GM12878 (cell line): ENCODE measurements at regions not wholly inside any gene's neighbourhood (a gene's known extent, or its start where the extent isn't known, plus 50 kb on each side); places are given as distances from the start of the nearest gene placed in this dataset.

ENCODE experiments used
- ATAC-seq: fragments of 200-7000 bp; cut with Tn5 transposase; 3 replicates; pipeline ENCODE4 v1.9.1; 2020; ENCODE audit warnings: mild to moderate bottlenecking, moderate library complexity
- BruUV-seq: library from RNA; stranded (reverse); fragments of 400-500 nt; replicated peaks from 2 replicates; lab custom pipeline; 2021; lab: Mats Ljungman, UMichigan
- CTCF ChIA-PET: fragments of 300-600 bp; sonication (Branson Sonifier 250); formaldehyde crosslinking; extraction: SDS; loops from one replicate; lab custom pipeline; 2021; ENCODE audit warnings: inconsistent platforms; lab: Yijun Ruan, JAX
- POLR2A ChIA-PET: fragments of 350-600 bp; formaldehyde crosslinking; extraction: SDS; loops from one replicate; lab custom pipeline; 2021; ENCODE audit warnings: inconsistent platforms; lab: Charles Lee
- RAD21 ChIA-PET: fragments of 300-600 bp; sonication (Branson Sonifier 250); formaldehyde crosslinking; loops from one replicate; lab custom pipeline; 2023; ENCODE audit warnings: antibody characterized with exemption; ENCODE audit not compliant: unreplicated experiment; lab: Charles Lee
- SMC1A ChIA-PET: fragments of 300-600 bp; sonication (Branson Sonifier 250); formaldehyde crosslinking; loops from one replicate; lab custom pipeline; 2023; ENCODE audit not compliant: unreplicated experiment, uncharacterized antibody; lab: Charles Lee
- DNase-seq: peaks from one replicate; pipeline ENCODE4 v3.0.0-alpha.2; 2011; ENCODE audit warnings: low read depth, low spot score
- FAIRE-seq: peaks from 3 replicates; lab custom pipeline; 2011; peaks lifted over from hg19 to GRCh38; lab: Jason Lieb, UNC
- H2AFZ ChIP-seq: 2 replicates; pipeline ENCODE4 v1.6.0; 2011; ENCODE audit warnings: low read depth, low read length, control low read depth; ENCODE audit not compliant: control insufficient read depth
- H3K27ac ChIP-seq: 2 replicates; pipeline ENCODE4 v1.5.1; 2011; ENCODE audit warnings: control low read depth; ENCODE audit not compliant: control insufficient read depth, insufficient read depth
- H3K27me3 ChIP-seq, 2 experiments: replicated peaks in 1 of 2; 2 replicates each; pipeline versions ENCODE4 v1.6.0 to v1.6.1; 2011; ENCODE audit warnings: low read length in 1 of 2; ENCODE audit not compliant: control insufficient read depth in 2 of 2, insufficient read depth in 2 of 2
- H3K36me3 ChIP-seq, 2 experiments: 2 replicates each; pipeline ENCODE4 v1.5.1; 2011; ENCODE audit warnings: low read length in 1 of 2; ENCODE audit not compliant: control insufficient read depth in 2 of 2, insufficient read depth in 2 of 2
- H3K4me1 ChIP-seq: 2 replicates; pipeline ENCODE4 v1.6.1; 2011; ENCODE audit warnings: mild to moderate bottlenecking, low read length, moderate library complexity, mixed read lengths; ENCODE audit not compliant: control insufficient read depth, insufficient read depth
- H3K4me2 ChIP-seq: 2 replicates; pipeline ENCODE4 v1.6.0; 2011; ENCODE audit warnings: control low read depth; ENCODE audit not compliant: control insufficient read depth, insufficient read depth
- H3K4me3 ChIP-seq: fragments of 200-600 bp; sonication (generic); 2 replicates; pipeline ENCODE4 v1.5.1; 2016
- H3K79me2 ChIP-seq: 2 replicates; pipeline ENCODE4 v1.6.0; 2011; ENCODE audit warnings: low read length; ENCODE audit not compliant: control insufficient read depth, insufficient read depth
- H3K9ac ChIP-seq: 2 replicates; pipeline ENCODE4 v1.8.0; 2011; ENCODE audit warnings: low read length, control low read depth, mixed read lengths; ENCODE audit not compliant: control insufficient read depth, insufficient read depth
- H3K9me3 ChIP-seq: replicated peaks from 3 replicates; pipeline ENCODE4 v1.5.1; 2011; ENCODE audit warnings: mild to moderate bottlenecking, low read length; ENCODE audit not compliant: control insufficient read depth, insufficient read depth
- H4K20me1 ChIP-seq: 2 replicates; pipeline ENCODE4 v1.6.0; 2011; ENCODE audit not compliant: control insufficient read depth, insufficient read depth
- CREM ChIP-seq: IDR thresholded peaks from 2 replicates; pipeline ENCODE4 v1.6.1; 2014; ENCODE audit warnings: antibody characterized with exemption, low read depth
- EED ChIP-seq: sonication (generic); IDR thresholded peaks from 2 replicates; pipeline ENCODE4 v1.6.1; 2016; ENCODE audit warnings: antibody characterized with exemption, low read depth
- EP300 ChIP-seq, 2 experiments: fragments of 150-350 bp in 1 of 2; IDR thresholded peaks; 2 replicates each; pipeline ENCODE4 v1.6.1; 2011 to 2012; ENCODE audit warnings: low read depth in 2 of 2, low read length in 2 of 2, borderline replicate concordance in 1 of 2, improper control_type of control experiment in 1 of 2, inconsistent platforms in 1 of 2; ENCODE audit not compliant: control insufficient read depth in 1 of 2
- FOS ChIP-seq: IDR thresholded peaks from 3 replicates; pipeline ENCODE4 v1.6.1; 2011; ENCODE audit warnings: borderline replicate concordance; ENCODE audit not compliant: insufficient read length; ENCODE audit errors: extremely low read depth
- NBN ChIP-seq: fragments of 450-650 bp; IDR thresholded peaks from 2 replicates; pipeline ENCODE4 v1.6.1; 2016
- RELA ChIP-seq: fragments of 450-650 bp; IDR thresholded peaks from 2 replicates; pipeline ENCODE4 v1.8.0; 2014; ENCODE audit warnings: borderline replicate concordance; ENCODE audit not compliant: partially characterized antibody
- SPI1 ChIP-seq: IDR thresholded peaks from 2 replicates; pipeline ENCODE4 v1.6.1; 2011; ENCODE audit warnings: low read depth, mild to moderate bottlenecking, low read length, moderate library complexity, borderline replicate concordance; ENCODE audit not compliant: insufficient read depth
- ZBED1 ChIP-seq: IDR thresholded peaks from 2 replicates; pipeline ENCODE4 v1.6.1; 2016; ENCODE audit warnings: borderline replicate concordance
- WGBS: methylation state at CpG from one replicate; pipeline ENCODE4 v1.1.6; 2016; ENCODE audit warnings: low lambda C conversion rate; ENCODE audit not compliant: insufficient replicate concordance, insufficient coverage; ENCODE audit errors: missing lambda C conversion rate; 5-methylcytosine and 5-hydroxymethylcytosine counted together
- in situ Hi-C: fragments of 300-500 bp; cut with MboI; formaldehyde crosslinking; loops from 9 replicates; pipeline ENCODE4 v1.14.3; 2018; ENCODE audit warnings: mixed read lengths
- intact Hi-C: fragments of 100-400 bp; cut with micrococcal nuclease; formaldehyde crosslinking; loops from one replicate; pipeline ENCODE4 v1.14.2; 2022; ENCODE audit not compliant: unreplicated experiment
- TF ChIP-seq, protein P1 (sequence below): fragments of 450-650 bp; IDR thresholded peaks from 2 replicates; pipeline ENCODE4 v1.6.1; 2016; ENCODE audit warnings: mild to moderate bottlenecking, moderate library complexity, borderline replicate concordance
- TF ChIP-seq, protein P2 (sequence below): IDR thresholded peaks from 2 replicates; pipeline ENCODE4 v1.6.1; 2011; ENCODE audit warnings: low read depth, mild to moderate bottlenecking, low read length, moderate library complexity, borderline replicate concordance; ENCODE audit errors: extremely low read depth

DNA sequence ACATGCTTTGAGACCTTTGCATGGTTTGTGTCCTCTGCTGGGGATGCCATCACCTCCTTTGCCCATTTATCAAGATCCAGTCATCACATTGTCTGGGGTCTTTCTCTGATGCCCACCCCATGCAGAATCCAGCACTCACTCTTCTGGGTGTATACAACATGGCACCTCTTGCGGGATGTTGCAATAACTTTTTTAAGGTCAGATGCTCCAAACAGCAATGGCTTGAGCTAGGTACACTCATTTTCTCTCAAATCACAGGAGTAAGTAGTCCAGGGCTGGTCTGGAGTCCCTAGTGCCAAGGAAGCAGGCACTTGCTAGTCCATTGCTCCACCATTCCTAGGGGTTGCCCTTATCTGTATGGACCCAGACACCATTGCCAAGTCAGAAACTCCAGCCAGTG, 196.6 kb upstream of the KCNG1 start:
- ChIA-PET CTCF (no interaction called here), POLR2A (no interaction called here), RAD21 (no interaction called here), SMC1A (no interaction called here)
- no peak for FAIRE-seq
- Histone ChIP-seq H3K4me2 (no peak overlapping the region), H3K4me1 (no peaks in the 10 kb centered on the region), H2AFZ (no peak overlapping the region), H3K9me3 (peaks cover 6% of the 10 kb centered on the region; the same call in 2 of the 3 replicates), H3K9ac (no peak overlapping the region), H3K27ac (no peak overlapping the region), H3K27me3 (peaks cover 0 to 5% of the 10 kb centered on the region in 2 experiments; a peak in 1 of 4 replicates), H3K36me3 (no peaks in the 10 kb centered on the region), H3K79me2 (no peaks in the 10 kb centered on the region), H3K4me3 (no peak overlapping the region), H4K20me1 (no peaks in the 10 kb centered on the region)
- WGBS = 63% methylated on average over 1 of the region's 1 CpG
- intact Hi-C loops = no loop called here
- TF ChIP-seq FOS = no peak
- BruUV-seq = no TSS peak
- no peak for DNase-seq
- no peak for ATAC-seq
- in situ Hi-C loops = no loop called here

DNA sequence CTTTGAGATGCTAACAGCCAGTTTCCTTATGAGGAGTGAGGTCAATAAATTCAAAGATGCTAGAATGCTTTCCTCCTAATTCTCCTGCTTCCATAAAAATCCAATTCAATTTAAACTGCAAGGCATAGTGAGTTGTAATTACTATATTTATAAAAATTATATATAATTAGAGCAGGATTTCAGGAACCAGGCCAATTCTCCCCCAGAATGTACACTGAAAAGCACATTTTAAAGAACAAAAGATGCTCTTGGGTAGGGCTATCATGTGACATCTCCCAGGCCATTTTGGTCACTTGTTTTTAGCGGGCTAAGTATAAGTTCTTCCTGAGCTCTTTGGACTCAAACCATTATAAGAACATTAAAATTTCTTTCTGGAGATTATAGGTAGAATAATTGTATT, 195.7 kb upstream of the KCNG1 start:
- Histone ChIP-seq H3K27me3 (peaks cover 0 to 5% of the 10 kb centered on the region in 2 experiments; a peak in 1 of 4 replicates), H3K9ac (no peak overlapping the region), H3K4me2 (no peak overlapping the region), H3K27ac (no peak overlapping the region), H4K20me1 (no peaks in the 10 kb centered on the region), H3K79me2 (no peaks in the 10 kb centered on the region), H3K36me3 (no peaks in the 10 kb centered on the region), H3K9me3 (peaks cover 6% of the 10 kb centered on the region; the same call in 2 of the 3 replicates), H3K4me1 (no peaks in the 10 kb centered on the region), H3K4me3 (no peak overlapping the region), H2AFZ (no peak overlapping the region)
- intact Hi-C loops (no loop called here), in situ Hi-C loops (no loop called here)
- ATAC-seq (no peak), FAIRE-seq (no peak), DNase-seq (no peak)
- TF ChIP-seq NBN (no peak), EED (no peak), RELA (no peak), ZBED1 (no peak), SPI1 (no peak), EP300 (IDR thresholded peaks at IDR 0.05; ENCODE audit: borderline replicate concordance in 1 of 2, control insufficient read depth in 1 of 2, low read depth in 2 of 2, low read length in 2 of 2) (no peak), CREM (no peak)
- TF ChIP-seq, protein P1, sequence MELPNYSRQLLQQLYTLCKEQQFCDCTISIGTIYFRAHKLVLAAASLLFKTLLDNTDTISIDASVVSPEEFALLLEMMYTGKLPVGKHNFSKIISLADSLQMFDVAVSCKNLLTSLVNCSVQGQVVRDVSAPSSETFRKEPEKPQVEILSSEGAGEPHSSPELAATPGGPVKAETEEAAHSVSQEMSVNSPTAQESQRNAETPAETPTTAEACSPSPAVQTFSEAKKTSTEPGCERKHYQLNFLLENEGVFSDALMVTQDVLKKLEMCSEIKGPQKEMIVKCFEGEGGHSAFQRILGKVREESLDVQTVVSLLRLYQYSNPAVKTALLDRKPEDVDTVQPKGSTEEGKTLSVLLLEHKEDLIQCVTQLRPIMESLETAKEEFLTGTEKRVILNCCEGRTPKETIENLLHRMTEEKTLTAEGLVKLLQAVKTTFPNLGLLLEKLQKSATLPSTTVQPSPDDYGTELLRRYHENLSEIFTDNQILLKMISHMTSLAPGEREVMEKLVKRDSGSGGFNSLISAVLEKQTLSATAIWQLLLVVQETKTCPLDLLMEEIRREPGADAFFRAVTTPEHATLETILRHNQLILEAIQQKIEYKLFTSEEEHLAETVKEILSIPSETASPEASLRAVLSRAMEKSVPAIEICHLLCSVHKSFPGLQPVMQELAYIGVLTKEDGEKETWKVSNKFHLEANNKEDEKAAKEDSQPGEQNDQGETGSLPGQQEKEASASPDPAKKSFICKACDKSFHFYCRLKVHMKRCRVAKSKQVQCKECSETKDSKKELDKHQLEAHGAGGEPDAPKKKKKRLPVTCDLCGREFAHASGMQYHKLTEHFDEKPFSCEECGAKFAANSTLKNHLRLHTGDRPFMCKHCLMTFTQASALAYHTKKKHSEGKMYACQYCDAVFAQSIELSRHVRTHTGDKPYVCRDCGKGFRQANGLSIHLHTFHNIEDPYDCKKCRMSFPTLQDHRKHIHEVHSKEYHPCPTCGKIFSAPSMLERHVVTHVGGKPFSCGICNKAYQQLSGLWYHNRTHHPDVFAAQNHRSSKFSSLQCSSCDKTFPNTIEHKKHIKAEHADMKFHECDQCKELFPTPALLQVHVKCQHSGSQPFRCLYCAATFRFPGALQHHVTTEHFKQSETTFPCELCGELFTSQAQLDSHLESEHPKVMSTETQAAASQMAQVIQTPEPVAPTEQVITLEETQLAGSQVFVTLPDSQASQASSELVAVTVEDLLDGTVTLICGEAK = no peak
- TF ChIP-seq, protein P2, sequence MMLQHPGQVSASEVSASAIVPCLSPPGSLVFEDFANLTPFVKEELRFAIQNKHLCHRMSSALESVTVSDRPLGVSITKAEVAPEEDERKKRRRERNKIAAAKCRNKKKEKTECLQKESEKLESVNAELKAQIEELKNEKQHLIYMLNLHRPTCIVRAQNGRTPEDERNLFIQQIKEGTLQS = no peak
- WGBS = 0% methylated on average over 1 of the region's 1 CpG
- POLR2A ChIA-PET = no interaction called here
- no TSS peak for BruUV-seq
- SMC1A ChIA-PET = no interaction called here
- CTCF ChIA-PET = interaction anchor here (1.0 kb wide), 1 partner anchor 10 kb away, joined by 6 read pairs; no protein-coding TSS in a partner anchor
- RAD21 ChIA-PET = no interaction called here
